ENCODE measurements at regions not wholly inside any gene's neighbourhood (a gene's known extent, or its start where the extent isn't known, plus 50 kb on each side); places are given as distances from the start of the nearest gene placed in this dataset.
A peak's percentile ranks its signal among the peaks of the same experiment; 100 is the strongest.

DNA sequence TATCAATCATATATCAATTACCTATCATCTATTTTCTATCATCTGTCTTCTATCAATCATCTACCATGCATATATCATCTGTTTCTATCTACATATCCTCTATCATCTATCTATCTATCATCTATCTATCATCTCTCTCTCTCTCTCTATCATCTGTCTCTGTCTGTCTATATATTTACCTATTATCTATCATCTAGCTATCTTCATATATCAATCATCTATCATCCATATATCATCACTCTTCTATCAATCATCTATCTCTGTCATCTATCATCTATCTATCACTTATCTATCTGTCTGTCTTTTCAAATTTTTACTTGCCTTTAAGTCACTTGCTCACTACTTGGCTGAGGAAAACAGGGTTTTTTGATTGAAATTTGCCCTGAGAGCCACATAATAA is 592.3 kb downstream of the DCDC2C start:
- DNase-seq, result no peak
- in situ Hi-C loops (cut with MboI; ENCODE audit: low pct_unique_long_range_greater_than_20kb, low sequenced_read_pairs), result no loop called here

DNA sequence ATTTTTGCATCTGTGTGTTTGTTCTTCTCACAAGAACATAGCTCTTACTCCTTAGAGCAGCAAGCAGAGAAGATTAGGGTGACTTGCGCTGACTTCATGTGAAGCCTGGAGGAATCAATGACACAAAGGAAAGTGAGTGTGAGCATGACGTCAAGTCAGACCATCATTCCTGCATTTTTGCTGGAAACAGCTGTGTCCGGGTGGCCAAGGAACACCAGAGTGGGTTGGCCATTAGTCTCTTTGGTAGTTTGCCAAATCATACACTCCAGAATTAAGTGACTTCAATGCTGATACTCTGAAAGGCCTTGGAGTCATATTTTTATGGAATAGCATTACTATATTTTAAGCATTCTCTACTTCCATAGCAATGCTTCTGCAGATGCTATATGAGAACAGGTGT is 597.2 kb downstream of the DCDC2C start:
- in situ Hi-C loops (cut with MboI; ENCODE audit: low pct_unique_long_range_greater_than_20kb, low sequenced_read_pairs), result no loop called here
- no peak for DNase-seq

DNA sequence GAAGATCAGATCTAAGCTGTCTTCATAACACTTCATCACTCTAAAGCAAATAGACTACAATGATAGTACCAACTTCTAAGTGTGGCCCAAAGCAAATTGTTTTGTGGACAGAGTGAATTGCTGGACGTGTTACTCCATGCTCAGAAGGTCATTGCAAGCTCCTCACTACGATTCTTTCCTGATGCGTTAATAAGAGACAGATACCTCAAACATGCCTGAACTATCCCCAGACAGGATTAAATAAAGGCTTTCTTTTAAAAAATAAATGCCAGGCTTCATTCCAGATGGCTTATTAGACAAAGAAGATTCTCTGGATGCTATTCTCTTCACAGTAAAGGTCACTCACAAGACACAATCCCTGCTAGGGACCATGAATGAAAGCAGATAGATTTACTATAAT is 621.2 kb downstream of the DCDC2C start:
- in situ Hi-C loops (cut with MboI; ENCODE audit: low pct_unique_long_range_greater_than_20kb, low sequenced_read_pairs), result no loop called here
- DNase-seq, result no peak

DNA sequence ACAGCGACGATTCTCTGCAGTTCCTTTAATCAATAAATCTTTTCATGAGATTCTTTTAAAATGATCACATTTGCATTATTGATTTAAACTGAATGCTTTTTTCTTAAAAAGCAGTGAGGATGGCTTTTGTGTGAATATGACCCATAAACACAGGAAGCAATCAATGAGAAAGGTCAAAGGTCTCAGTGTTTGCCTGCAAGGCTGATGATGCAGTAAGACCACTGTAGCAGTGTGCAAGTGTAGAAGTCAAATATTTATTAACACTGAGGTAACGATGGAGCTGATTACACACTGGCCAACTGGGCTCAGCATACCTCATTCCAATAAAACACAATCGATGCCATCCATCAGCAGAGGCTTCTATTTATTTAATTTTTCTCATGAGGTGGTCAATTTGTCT is 633.5 kb downstream of the DCDC2C start:
- DNase-seq, result no peak
- in situ Hi-C loops (cut with MboI; ENCODE audit: low pct_unique_long_range_greater_than_20kb, low sequenced_read_pairs), result no loop called here

DNA sequence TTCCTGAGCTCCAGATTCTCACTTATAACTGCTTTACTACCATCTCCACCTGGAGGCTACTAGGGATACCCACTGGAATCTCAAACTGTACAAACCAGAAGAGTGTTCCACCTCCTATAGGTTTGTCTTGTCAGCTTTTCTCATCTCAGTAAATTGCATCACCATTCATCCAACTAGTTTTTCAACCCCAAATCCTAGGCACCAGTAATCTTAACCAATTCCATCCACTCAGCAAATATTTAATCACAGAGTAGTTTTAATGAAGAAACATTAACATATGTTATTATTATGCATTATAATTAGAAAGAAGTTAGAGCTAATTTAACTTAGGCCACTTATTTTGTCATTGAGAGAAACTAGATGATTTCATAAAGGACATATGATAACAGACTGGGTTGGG is 635.0 kb downstream of the DCDC2C start:
- in situ Hi-C loops (cut with MboI; ENCODE audit: low pct_unique_long_range_greater_than_20kb, low sequenced_read_pairs), result no loop called here
- no peak for DNase-seq

DNA sequence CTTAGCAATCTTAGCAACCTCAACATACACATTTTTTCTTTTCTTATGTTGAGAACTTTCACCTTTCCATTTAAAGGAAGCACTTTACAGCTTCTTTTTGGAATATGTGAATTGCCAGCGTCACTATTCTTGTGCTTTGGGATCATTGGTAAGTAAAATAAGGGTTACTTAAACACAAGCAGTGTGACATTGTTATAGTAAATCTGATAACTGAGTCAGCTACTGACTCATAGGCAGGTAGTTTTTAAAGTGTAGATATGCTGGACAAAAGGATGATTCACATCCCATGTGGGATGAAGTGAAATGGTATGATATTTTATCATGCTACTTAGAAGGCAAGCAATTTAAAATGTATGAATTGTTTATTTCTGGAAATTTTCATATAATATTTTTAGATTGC is 637.2 kb downstream of the DCDC2C start:
- in situ Hi-C loops (cut with MboI; ENCODE audit: low pct_unique_long_range_greater_than_20kb, low sequenced_read_pairs), result no loop called here

DNA sequence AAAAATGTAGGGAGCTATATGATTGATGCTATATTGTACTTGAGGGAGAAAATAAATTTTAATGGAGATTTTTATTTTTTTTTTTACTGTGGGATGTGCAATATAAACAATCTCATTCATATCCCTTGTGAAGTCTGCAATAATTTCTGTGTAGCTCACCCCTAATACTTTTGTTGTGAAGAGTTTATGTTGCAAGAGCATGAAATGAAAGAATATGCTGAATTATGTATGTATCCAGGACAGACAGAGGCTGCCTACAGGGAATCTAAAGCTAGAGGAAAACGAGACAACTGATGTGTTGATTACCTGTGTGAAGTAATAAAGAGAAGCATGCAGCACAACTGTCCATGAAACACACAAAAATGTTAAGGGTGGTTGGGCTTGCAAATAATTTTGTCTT is 643.3 kb downstream of the DCDC2C start:
- in situ Hi-C loops (cut with MboI; ENCODE audit: low pct_unique_long_range_greater_than_20kb, low sequenced_read_pairs), result no loop called here
- no peak for DNase-seq

More for the DNA sequence above, 637.2 kb downstream of the DCDC2C start:
- no peak for DNase-seq

DNA sequence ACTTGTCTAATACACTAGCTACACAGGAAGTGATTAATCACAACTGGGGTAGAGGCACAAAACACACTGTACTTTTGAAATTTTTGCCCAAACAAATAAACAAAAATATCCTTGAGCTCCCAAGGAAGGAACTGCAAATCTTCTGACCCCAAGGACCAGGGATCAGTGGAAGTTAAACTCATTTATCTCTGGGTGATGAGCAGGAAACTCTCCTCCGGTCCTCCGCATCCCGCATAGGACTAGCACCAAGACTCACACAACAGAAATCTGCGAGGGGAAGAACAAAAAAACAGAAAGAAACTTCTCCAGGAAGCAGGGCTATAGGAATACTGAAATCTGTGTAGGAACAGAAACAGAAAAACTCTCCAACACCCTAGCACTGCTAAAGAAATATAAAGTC is 650.3 kb downstream of the DCDC2C start:
- in situ Hi-C loops (cut with MboI; ENCODE audit: low pct_unique_long_range_greater_than_20kb, low sequenced_read_pairs), result no loop called here
- DNase-seq, result no peak

DNA sequence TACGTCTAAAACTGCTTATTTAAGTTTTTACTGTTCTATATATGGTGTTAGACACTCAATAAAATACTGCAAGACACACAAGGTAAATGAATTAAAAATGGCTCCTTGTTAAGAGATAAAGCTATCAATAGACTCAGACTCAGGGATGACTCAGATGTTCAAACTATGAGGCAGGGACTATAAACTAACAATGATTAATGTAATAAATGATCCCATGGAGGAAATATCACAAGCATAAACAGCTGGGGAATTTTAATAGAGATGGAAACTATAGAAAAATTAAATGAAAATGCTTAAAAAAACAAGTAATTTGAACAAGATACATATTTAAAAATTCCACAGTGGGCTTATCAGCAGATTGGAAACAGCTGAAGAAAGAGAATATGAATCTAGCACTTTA is 650.8 kb downstream of the DCDC2C start:
- in situ Hi-C loops (cut with MboI; ENCODE audit: low pct_unique_long_range_greater_than_20kb, low sequenced_read_pairs), result no loop called here
- DNase-seq, result no peak

DNA sequence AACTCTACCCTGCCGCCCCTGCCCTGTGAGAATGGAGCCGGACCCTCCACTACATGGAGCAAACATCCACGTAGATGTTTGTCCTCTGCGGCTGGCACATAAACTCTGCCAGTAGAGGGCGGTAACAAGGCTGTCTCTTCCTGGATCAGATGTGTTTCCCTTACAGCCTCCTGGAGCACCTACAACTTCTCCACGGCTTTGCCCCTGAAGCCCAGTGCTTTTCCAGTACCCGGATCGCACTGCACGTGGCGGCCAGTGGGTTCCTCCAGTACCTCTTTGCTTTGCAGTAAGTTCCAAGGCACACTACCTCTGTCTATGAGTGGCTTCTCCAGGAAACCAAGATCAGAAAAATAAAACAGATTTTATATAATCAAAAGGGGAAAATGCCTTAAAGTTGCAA is 651.3 kb downstream of the DCDC2C start:
- DNase-seq, result peak; percentile 44
- in situ Hi-C loops (cut with MboI; ENCODE audit: low pct_unique_long_range_greater_than_20kb, low sequenced_read_pairs), result no loop called here

DNA sequence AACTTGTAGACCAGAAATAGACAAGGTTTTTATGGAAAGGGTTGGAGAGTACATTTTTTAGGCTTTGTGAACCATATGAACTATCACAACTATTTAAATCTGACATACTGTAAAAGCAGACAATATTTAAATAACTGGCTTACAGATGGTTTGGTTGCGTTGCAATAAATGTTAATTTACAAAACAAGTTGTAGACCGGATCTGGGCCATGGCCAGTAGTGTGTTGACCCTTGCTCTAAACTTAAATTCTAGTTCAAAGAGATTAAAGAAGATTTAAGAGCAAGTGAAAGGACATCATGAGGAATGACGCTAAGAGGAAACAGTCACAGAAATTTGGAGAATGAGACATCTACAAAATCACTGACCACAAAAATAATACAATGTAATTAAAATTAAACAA is 652.7 kb downstream of the DCDC2C start:
- in situ Hi-C loops (cut with MboI; ENCODE audit: low pct_unique_long_range_greater_than_20kb, low sequenced_read_pairs), result no loop called here
- DNase-seq, result no peak

DNA sequence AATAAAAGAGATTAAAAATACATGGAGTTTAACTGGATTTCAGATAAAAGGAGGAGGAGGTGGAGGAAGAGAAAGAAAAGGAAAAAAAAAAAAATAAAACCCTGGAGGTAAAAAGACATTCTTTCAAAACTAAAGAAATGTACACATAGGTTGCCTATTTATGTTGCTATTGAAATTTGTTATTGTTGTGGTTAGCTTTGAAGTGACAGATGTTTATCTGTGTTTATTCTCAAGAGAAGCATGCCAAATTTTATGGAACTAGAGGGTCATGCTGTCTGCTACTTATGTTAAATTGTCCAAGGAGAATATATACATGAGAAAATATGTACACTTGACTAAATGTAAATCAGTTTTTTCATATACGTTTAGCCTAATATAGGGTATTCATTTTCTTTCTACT is 653.2 kb downstream of the DCDC2C start:
- no peak for DNase-seq
- in situ Hi-C loops (cut with MboI; ENCODE audit: low pct_unique_long_range_greater_than_20kb, low sequenced_read_pairs), result no loop called here

DNA sequence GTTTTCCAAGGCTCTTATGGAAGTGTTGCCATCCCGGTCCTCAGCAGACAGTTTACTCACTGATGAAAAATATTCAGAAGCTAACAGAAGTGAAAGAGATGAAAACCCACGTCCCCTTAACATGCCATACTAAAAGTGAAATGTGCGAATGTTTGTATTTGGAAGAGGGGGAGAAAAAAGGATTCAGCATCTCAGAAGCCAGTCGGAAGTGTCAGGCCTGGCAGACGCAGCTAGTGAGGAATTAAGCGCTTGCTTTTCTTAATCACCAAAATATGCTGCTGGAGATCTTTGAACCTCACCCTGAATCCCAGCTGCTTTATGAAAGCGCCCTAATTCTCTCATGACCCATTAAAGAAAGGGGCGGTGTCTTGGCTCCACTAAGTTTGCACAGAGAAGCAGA is 653.7 kb downstream of the DCDC2C start:
- DNase-seq, result no peak
- in situ Hi-C loops (cut with MboI; ENCODE audit: low pct_unique_long_range_greater_than_20kb, low sequenced_read_pairs), result no loop called here

DNA sequence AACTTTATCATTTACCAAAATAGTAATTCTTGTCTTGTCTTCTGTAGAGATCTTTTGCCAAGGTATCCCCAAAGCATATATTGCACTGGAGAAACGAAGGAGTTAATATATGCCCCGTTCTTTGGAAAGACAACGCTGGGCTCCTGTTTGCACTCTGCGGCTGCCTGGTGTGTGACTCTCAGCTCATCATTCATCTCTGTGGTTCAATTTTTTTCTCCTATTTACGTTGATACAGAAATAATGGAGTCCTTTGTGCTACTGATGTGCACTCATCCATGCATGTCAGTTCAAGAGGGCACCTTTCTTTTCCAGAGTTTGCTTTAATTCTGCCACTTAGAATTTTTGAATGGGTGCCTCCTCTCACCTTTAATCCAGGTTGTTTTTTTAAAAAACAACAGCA is 655.5 kb downstream of the DCDC2C start:
- in situ Hi-C loops (cut with MboI; ENCODE audit: low pct_unique_long_range_greater_than_20kb, low sequenced_read_pairs), result no loop called here
- DNase-seq, result no peak

DNA sequence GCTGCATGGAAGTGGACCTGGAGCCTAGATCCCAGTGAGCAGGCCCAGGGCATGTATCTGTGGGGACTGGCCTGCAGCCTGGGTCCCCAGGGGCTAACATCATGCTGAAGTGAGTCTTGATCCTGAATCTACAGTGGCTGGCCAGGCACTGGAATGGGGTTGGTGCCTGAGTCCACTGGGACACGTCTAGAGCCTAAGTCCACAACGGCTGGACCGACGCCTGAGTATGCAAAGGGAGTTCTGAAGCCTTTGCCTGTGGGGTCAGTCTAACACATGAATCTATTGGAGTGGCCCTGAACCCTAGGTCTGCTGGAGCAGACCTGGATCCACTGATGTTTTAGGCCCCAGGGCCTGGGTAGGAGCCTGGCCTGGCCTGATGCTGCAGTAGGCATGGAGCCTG is 665.5 kb downstream of the DCDC2C start:
- in situ Hi-C loops (cut with MboI; ENCODE audit: low pct_unique_long_range_greater_than_20kb, low sequenced_read_pairs), result no loop called here
- no peak for DNase-seq

DNA sequence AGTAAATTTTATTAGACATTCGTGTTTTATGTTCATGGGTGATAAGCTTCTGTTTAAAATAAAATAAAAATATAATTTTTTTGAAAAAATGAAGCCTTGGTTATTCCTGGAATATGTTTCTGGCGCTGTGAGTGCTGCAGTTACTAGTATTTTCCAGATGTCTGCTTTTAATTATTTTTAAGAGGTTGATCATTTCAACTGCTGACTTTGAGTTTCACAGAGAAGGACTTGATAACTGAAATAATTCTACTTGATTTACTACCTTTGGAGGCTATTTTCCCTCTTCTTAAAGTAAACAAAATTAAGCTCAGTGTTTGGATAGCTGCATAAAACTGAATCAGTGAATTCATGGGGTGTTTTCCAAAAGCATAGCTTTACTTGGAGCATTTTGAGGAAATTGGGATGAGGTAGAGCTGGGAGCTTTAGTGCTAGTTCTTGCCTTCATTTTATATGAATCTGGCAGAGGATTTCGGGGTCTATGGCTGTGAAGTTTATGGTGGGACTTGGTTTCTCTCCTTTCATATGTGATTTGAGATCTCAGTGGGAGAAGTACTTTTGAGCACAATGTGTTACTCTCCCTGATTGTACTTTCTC is 666.5 kb downstream of the DCDC2C start:
- no peak for DNase-seq
- in situ Hi-C loops (cut with MboI; ENCODE audit: low pct_unique_long_range_greater_than_20kb, low sequenced_read_pairs), result no loop called here

DNA sequence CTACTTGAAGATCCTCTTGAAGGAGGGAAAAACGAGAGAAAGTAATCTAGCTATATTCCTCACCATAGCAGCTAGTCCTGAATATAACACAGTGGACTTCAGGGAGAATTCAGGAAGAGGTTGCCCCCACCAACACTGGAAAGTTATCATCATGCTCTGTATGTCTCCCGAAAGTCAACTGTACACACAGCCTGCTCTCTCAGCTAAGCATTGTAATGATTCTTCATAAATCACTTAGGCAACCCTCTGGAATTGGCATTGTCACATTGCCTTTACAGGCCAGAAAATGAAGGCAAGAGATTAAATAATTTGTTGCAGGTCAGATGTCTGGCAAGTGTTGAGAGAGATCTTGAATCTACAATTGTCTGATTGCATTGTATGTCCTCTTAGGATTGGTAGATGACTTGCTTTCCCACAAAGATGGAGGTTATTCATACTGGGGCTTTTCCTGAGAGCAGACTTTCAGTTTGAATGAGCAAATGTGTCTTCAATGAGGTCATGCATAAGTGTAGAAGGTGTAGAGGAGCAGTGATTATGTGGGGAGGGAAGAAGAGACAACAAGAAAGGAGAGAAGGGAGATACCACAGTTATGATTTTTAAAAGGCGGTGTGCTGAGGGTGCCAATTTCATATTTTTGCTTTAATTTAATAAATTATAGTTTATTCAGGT is 667.2 kb downstream of the DCDC2C start:
- DNase-seq, result no peak
- in situ Hi-C loops (cut with MboI; ENCODE audit: low pct_unique_long_range_greater_than_20kb, low sequenced_read_pairs), result no loop called here

DNA sequence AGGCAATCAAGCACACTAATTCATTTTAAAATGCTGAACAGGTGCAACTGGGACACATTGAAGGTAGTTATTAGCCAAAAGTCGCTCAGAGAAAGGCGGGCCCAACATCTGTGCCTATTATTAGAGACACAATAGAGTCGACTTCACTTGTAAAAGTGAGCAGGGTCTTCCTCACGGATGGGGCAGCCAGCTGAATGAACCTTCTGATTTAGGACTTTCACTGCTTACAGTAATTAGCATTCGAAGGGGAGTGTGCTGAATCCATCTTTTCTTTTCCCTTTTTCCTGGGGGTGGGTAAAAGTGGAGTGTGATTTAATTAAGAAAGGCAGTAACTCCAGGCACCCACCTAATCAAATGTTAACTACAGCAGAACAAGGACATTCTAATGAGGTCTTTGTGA is 677.7 kb downstream of the DCDC2C start:
- in situ Hi-C loops (cut with MboI; ENCODE audit: low pct_unique_long_range_greater_than_20kb, low sequenced_read_pairs), result no loop called here
- DNase-seq, result no peak

DNA sequence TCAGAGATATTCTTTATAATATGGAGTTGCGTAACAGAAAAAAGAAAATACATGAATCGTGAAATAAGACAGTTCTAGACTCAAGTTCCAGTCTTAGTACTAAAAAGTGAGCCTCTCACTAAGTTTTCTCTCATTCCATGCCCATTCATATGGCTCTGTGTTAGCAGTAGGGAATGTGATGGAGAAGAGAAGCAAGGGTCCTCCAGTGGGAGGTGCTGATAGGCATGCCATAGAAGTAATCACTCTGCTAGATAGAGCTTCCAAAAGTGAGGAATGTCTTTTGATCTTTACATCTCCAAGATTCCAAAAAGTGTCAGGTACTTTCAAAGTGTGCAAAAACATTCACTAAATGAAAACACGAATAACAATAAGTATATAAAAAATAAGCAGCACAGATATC is 678.4 kb downstream of the DCDC2C start:
- in situ Hi-C loops (cut with MboI; ENCODE audit: low pct_unique_long_range_greater_than_20kb, low sequenced_read_pairs), result no loop called here
- DNase-seq, result no peak

DNA sequence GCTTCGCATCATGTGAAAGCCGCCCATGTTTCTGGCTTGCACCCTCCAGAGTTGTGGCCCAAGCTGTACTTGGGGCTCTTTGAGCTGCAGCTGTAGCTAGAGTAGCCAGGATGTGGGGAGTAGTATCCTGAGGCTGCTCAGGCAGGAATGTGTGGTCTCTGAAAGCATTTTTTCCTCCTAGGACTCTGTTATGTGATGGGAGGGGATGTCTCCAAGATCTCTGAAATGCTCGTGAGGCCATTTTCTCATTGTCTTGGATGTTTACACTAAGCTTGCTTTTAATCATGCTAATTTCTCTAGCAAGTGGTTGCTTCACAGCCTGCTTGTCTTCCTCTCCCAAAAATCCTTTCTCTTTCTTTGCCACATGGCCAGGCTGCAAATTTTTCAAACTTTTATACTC is 687.6 kb downstream of the DCDC2C start:
- in situ Hi-C loops (cut with MboI; ENCODE audit: low pct_unique_long_range_greater_than_20kb, low sequenced_read_pairs), result no loop called here

DNA sequence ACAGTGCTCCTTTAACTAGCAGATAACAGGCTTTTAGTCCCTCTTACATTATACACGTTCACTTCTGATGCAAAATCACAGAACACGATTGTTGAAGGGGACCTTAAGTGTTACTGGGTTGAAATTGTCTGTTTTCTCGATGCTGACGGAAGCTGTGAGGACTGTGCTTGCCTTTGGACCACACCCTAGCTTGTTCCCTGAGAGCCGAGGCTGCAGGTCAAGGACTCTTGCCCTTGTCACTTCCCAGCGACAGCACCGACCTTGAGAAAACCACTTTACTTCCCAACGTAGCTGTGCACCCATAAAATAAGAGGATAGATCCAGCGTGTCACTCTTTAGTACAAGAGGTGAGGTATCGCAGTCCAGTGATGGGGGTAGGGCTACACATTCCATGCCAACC is 701.0 kb downstream of the DCDC2C start:
- no peak for DNase-seq

More for the DNA sequence above, 687.6 kb downstream of the DCDC2C start:
- no peak for DNase-seq

More for the DNA sequence above, 701.0 kb downstream of the DCDC2C start:
- in situ Hi-C loops (cut with MboI; ENCODE audit: low pct_unique_long_range_greater_than_20kb, low sequenced_read_pairs), result no loop called here
